HEK293 (cell line): ENCODE measurements at regions not wholly inside any gene's neighbourhood (a gene's known extent, or its start where the extent isn't known, plus 50 kb on each side); places are given as distances from the start of the nearest gene placed in this dataset.

ENCODE experiments used
- ZNF830 ChIP-seq: fragments of 450-650 bp; IDR thresholded peaks from 2 replicates; pipeline ENCODE4 v1.5.0; 2018; ENCODE audit warnings: missing biosample characterization, missing genetic modification characterization, low read depth, mild to moderate bottlenecking, moderate library complexity
- TF ChIP-seq, protein P1 (sequence below): fragments of 450-650 bp; formaldehyde crosslinking; IDR thresholded peaks from 2 replicates; pipeline ENCODE4 v1.5.1; 2016; ENCODE audit warnings: missing biosample characterization, missing genetic modification characterization
- TF ChIP-seq, protein P2 (sequence below): fragments of 450-650 bp; formaldehyde crosslinking; IDR thresholded peaks from 2 replicates; pipeline ENCODE4 v1.5.1; 2016; ENCODE audit warnings: missing biosample characterization, missing genetic modification characterization

DNA sequence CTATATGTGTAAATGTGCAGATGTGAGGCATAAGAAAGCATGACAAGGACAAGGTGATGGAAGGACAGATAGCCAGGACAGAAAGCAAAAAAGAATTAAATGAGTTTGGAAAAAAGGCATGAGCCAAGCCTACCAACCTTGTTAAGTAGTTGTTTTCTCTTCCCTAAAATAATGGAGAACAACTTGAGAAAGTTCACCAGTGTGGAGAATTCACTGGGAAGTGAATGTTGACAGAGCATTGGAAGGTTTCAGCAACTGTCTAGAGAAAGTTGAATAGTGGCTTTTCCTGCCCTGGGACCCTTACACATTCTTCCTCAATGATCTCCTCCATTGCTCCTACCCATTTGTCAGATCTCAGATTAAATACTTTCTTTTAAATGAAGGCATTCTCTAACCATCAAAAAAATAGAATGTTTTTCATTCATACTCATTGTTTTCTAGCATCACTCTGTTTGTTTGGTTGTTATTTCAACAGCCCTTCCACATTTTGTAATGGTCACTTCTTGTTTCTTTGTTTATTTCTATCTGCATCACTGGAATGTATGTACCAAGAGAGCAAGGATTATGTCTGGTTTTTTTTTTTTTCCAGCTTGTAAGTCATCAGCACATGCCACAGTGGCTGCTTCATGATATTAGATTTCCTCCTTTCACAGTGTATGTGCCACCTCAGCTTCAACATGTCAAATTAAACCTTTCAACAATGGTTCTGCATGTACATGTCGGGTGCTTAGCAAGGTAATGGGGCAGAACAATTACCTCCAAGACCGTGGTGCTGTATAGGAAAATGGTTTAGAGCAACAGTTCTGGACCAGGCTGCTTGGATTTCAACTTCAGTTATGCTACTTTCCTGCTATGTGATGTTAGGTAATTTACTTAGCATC is 586.0 kb upstream of the VRK2 start:
- TF ChIP-seq, protein P1, sequence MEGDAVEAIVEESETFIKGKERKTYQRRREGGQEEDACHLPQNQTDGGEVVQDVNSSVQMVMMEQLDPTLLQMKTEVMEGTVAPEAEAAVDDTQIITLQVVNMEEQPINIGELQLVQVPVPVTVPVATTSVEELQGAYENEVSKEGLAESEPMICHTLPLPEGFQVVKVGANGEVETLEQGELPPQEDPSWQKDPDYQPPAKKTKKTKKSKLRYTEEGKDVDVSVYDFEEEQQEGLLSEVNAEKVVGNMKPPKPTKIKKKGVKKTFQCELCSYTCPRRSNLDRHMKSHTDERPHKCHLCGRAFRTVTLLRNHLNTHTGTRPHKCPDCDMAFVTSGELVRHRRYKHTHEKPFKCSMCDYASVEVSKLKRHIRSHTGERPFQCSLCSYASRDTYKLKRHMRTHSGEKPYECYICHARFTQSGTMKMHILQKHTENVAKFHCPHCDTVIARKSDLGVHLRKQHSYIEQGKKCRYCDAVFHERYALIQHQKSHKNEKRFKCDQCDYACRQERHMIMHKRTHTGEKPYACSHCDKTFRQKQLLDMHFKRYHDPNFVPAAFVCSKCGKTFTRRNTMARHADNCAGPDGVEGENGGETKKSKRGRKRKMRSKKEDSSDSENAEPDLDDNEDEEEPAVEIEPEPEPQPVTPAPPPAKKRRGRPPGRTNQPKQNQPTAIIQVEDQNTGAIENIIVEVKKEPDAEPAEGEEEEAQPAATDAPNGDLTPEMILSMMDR (tag by site-specific recombination), result no peak
- TF ChIP-seq ZNF830 (tag by site-specific recombination), result no peak
- TF ChIP-seq, protein P2, sequence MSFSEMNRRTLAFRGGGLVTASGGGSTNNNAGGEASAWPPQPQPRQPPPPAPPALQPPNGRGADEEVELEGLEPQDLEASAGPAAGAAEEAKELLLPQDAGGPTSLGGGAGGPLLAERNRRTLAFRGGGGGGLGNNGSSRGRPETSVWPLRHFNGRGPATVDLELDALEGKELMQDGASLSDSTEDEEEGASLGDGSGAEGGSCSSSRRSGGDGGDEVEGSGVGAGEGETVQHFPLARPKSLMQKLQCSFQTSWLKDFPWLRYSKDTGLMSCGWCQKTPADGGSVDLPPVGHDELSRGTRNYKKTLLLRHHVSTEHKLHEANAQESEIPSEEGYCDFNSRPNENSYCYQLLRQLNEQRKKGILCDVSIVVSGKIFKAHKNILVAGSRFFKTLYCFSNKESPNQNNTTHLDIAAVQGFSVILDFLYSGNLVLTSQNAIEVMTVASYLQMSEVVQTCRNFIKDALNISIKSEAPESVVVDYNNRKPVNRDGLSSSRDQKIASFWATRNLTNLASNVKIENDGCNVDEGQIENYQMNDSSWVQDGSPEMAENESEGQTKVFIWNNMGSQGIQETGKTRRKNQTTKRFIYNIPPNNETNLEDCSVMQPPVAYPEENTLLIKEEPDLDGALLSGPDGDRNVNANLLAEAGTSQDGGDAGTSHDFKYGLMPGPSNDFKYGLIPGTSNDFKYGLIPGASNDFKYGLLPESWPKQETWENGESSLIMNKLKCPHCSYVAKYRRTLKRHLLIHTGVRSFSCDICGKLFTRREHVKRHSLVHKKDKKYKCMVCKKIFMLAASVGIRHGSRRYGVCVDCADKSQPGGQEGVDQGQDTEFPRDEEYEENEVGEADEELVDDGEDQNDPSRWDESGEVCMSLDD (tag by site-specific recombination), result no peak
